Sigmoid colon (tissue), 6 donors: ENCODE measurements at regions not wholly inside any gene's neighbourhood (a gene's known extent, or its start where the extent isn't known, plus 50 kb on each side); places are given as distances from the start of the nearest gene placed in this dataset.

Experiments
- DNase-seq: peaks from one replicate; pipeline ENCODE4 v3.0.0-alpha.2; 2019
- H3K27ac ChIP-seq, 4 donors: fragments of 200-600 bp; sonication (generic); one replicate each; pipeline ENCODE4 v1.5.1; 2016 to 2019; ENCODE audit warnings: mild to moderate bottlenecking in 1 of 4
- H3K27me3 ChIP-seq, 3 donors: fragments of 200-600 bp; sonication (generic); one replicate each; pipeline ENCODE4 v1.5.1; 2019; ENCODE audit warnings: mild to moderate bottlenecking in 1 of 3
- H3K36me3 ChIP-seq, 4 donors: fragments of 200-600 bp; sonication (generic); one replicate each; pipeline ENCODE4 v1.5.1; 2016 to 2019
- H3K4me1 ChIP-seq, 4 donors: fragments of 200-600 bp; sonication (generic); one replicate each; pipeline ENCODE4 v1.5.1; 2017 to 2019
- H3K4me3 ChIP-seq, 4 donors: fragments of 200-600 bp; sonication (generic); one replicate each; pipeline ENCODE4 v1.5.1; 2017 to 2019; ENCODE audit warnings: mild to moderate bottlenecking in 2 of 4, moderate library complexity in 1 of 4
- H3K9me3 ChIP-seq, 4 donors: fragments of 200-600 bp in 3 of 4; sonication (generic) in 3 of 4; one replicate each; pipeline versions ENCODE4 v1.5.1 to v1.6.1; 2013 to 2019
- CTCF ChIP-seq, 4 experiments: fragments of 450-650 bp in 3 of 4; fragments of 200-600 bp in 1 of 4; IDR thresholded peaks; one replicate each; pipeline ENCODE4 v1.5.1; 2016 to 2019; ENCODE audit warnings: antibody characterized with exemption in 4 of 4, mild to moderate bottlenecking in 3 of 4, moderate library complexity in 2 of 4
- EP300 ChIP-seq, 4 donors: sonication (generic); formaldehyde crosslinking; IDR thresholded peaks; one replicate each; pipeline ENCODE4 v1.6.1; 2017; ENCODE audit warnings: antibody characterized with exemption in 4 of 4
- POLR2A ChIP-seq, 2 donors: fragments of 450-650 bp; IDR thresholded peaks; one replicate each; pipeline ENCODE4 v1.6.1; 2016; ENCODE audit warnings: antibody characterized with exemption in 2 of 2, mild to moderate bottlenecking in 2 of 2, moderate library complexity in 2 of 2
- POLR2AphosphoS5 ChIP-seq, 4 donors: sonication (generic); formaldehyde crosslinking; IDR thresholded peaks; one replicate each; pipeline ENCODE4 v1.6.1; 2017; ENCODE audit warnings: antibody characterized with exemption in 4 of 4
- WGBS, 2 donors: extraction: QIAGEN DNeasy Blood & Tissue Kit; methylation state at CpG; one replicate each; pipeline ENCODE4 v1.1.7; 2013; 5-methylcytosine and 5-hydroxymethylcytosine counted together
- intact Hi-C: fragments of 100-400 bp; cut with DNase I; formaldehyde crosslinking; loops from one replicate; pipeline ENCODE4 v1.15.1; 2023
- donor health status: healthy with polysubstance abuse.
- donor health status: healthy.

- H3K27me3 ChIP-seq: no peaks in the 10 kb centered on the region
- no peak overlapping the region for H3K27ac ChIP-seq
- intact Hi-C loops: no loop called here
- peaks cover 0 to 12% (median 7%) of the 10 kb centered on the region in 4 donors for H3K4me1 ChIP-seq
- no peaks in the 10 kb centered on the region for H3K9me3 ChIP-seq
- no peaks in the 10 kb centered on the region for H3K36me3 ChIP-seq
- no peak for TF ChIP-seq EP300 (IDR thresholded peaks at IDR 0.05)
- TF ChIP-seq POLR2A (IDR thresholded peaks at IDR 0.05): no peak
- TF ChIP-seq POLR2AphosphoS5 (IDR thresholded peaks at IDR 0.05): no peak
- no peak for TF ChIP-seq CTCF (IDR thresholded peaks at IDR 0.05)
- 93 to 96% methylated on average over 7 of the region's 7 CpGs for WGBS, 2 donors
- no peak overlapping the region for H3K4me3 ChIP-seq
- DNase-seq: no peak
These were observed 225.9 kb upstream of the SESN3 start for GRCh38 chr11:95456714-95457491.

GRCh38 chr11:95455228-95455970, 224.4 kb upstream of the SESN3 start:
- H3K27me3 ChIP-seq: no peaks in the 10 kb centered on the region
- intact Hi-C loops: no loop called here
- no peak for TF ChIP-seq POLR2AphosphoS5 (IDR thresholded peaks at IDR 0.05)
- no peak for TF ChIP-seq POLR2A (IDR thresholded peaks at IDR 0.05)
- no peak for TF ChIP-seq CTCF (IDR thresholded peaks at IDR 0.05)
- no peak for TF ChIP-seq EP300 (IDR thresholded peaks at IDR 0.05)
- H3K9me3 ChIP-seq: no peaks in the 10 kb centered on the region
- H3K27ac ChIP-seq: no peak overlapping the region
- H3K36me3 ChIP-seq: no peaks in the 10 kb centered on the region
- H3K4me3 ChIP-seq: no peak overlapping the region
- WGBS, 2 donors: 82 to 91% methylated on average over 6 of the region's 6 CpGs
- no peak for DNase-seq
- peaks cover 0 to 12% (median 7%) of the 10 kb centered on the region in 4 donors for H3K4me1 ChIP-seq

GRCh38 chr11:95453616-95454171, 222.7 kb upstream of the SESN3 start:
- H3K27ac ChIP-seq: no peak overlapping the region
- H3K9me3 ChIP-seq: no peaks in the 10 kb centered on the region
- no peak overlapping the region for H3K4me3 ChIP-seq
- TF ChIP-seq CTCF (IDR thresholded peaks at IDR 0.05): no peak
- H3K4me1 ChIP-seq: no peaks in the 10 kb centered on the region
- no peaks in the 10 kb centered on the region for H3K27me3 ChIP-seq
- peak; percentile 68 for DNase-seq
- no peaks in the 10 kb centered on the region for H3K36me3 ChIP-seq
- intact Hi-C loops: no loop called here
- WGBS, 2 donors: 92% methylated on average over 7 of the region's 7 CpGs

- TF ChIP-seq POLR2AphosphoS5 (IDR thresholded peaks at IDR 0.05) (no peak), POLR2A (IDR thresholded peaks at IDR 0.05) (no peak), CTCF (IDR thresholded peaks at IDR 0.05) (no peak), EP300 (IDR thresholded peaks at IDR 0.05) (no peak)
- 88 to 92% methylated on average over 1 of the region's 1 CpG for WGBS, 2 donors
- Histone ChIP-seq H3K27ac (no peak overlapping the region), H3K4me1 (no peaks in the 10 kb centered on the region), H3K9me3 (no peaks in the 10 kb centered on the region), H3K4me3 (no peak overlapping the region), H3K36me3 (no peaks in the 10 kb centered on the region), H3K27me3 (no peaks in the 10 kb centered on the region)
- DNase-seq: no peak
- intact Hi-C loops: no loop called here
These were observed 220.7 kb upstream of the SESN3 start for GRCh38 chr11:95451682-95452081.
